C4-2B (cell line): ENCODE measurements at regions not wholly inside any gene's neighbourhood (a gene's known extent, or its start where the extent isn't known, plus 50 kb on each side); places are given as distances from the start of the nearest gene placed in this dataset.

Experiments used
- ZFX ChIP-seq: fragments of 450-650 bp; IDR thresholded peaks from 2 replicates; pipeline ENCODE4 v1.6.1; 2017
- TF ChIP-seq, protein P1 (sequence below): fragments of 450-650 bp; conservative IDR thresholded peaks from 2 replicates; pipeline ENCODE4 v1.5.1; 2017; ENCODE audit warnings: mild to moderate bottlenecking

DNA sequence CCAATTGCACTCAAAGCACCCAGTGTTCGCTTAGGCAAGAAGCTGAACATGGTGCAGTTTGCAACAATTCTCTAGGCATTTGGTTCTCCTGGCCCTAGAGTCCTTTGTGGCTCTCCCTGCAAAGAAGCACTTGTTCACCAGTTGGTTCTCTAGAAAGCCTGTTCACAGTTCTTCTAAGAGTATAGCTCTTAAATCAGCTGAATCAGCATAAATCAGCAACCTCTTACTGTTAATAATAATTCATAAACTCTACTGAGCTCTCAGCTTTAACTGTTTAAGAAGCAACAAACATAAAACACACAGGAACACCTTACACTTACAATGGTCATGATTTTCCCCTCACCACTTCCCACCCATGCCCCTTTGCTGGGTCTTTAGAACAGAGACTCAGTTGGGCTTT, 56.8 kb upstream of the PPP2R3A start:
- TF ChIP-seq, protein P1, sequence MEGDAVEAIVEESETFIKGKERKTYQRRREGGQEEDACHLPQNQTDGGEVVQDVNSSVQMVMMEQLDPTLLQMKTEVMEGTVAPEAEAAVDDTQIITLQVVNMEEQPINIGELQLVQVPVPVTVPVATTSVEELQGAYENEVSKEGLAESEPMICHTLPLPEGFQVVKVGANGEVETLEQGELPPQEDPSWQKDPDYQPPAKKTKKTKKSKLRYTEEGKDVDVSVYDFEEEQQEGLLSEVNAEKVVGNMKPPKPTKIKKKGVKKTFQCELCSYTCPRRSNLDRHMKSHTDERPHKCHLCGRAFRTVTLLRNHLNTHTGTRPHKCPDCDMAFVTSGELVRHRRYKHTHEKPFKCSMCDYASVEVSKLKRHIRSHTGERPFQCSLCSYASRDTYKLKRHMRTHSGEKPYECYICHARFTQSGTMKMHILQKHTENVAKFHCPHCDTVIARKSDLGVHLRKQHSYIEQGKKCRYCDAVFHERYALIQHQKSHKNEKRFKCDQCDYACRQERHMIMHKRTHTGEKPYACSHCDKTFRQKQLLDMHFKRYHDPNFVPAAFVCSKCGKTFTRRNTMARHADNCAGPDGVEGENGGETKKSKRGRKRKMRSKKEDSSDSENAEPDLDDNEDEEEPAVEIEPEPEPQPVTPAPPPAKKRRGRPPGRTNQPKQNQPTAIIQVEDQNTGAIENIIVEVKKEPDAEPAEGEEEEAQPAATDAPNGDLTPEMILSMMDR = no peak
- no peak for TF ChIP-seq ZFX
